ENCODE measurements at regions not wholly inside any gene's neighbourhood (a gene's known extent, or its start where the extent isn't known, plus 50 kb on each side); places are given as distances from the start of the nearest gene placed in this dataset.

DNA sequence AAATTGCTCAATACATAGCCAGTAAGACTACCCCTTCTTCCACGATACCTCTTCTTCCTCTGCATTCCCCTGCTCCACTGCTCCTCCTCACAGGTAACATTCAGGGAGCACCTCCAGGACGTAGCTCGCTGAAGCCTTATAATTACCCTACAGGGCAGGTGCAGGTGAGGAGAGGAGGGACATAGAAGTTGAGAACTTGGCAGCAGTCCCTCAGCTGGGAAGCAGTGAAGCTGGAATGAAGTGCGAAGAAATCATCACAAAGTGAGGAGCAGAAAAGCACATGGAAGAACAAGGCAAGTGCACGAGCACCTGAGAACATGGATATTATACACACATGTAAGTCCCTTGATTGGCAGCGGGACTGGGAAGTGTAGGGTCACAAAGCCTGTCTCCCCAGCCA lies 118.2 kb downstream of the HSD17B3 start:
- Mint-ChIP-seq H3K4me3 (no peak overlapping the region), H3K9me3 (ENCODE audit: low read depth) (peaks cover 7% of the 10 kb centered on the region), H3K4me1 (no peaks in the 10 kb centered on the region), H3K36me3 (ENCODE audit: low read depth) (no peaks in the 10 kb centered on the region), H3K27me3 (peaks cover 29% of the 10 kb centered on the region), H3K27ac (no peak overlapping the region)
- no peak for ATAC-seq
- POLR2A ChIA-PET, result no interaction called here
- DNase-seq, result no peak
- CTCF ChIA-PET, result no interaction called here
- intact Hi-C loops (cut with DNase I, micrococcal nuclease), result no loop called here

- no peaks in the 10 kb centered on the region for H3K4me1 Mint-ChIP-seq
- no peak overlapping the region for H3K4me3 Mint-ChIP-seq
- no peaks in the 10 kb centered on the region for H3K36me3 Mint-ChIP-seq (ENCODE audit: low read depth)
- intact Hi-C loops (cut with DNase I, micrococcal nuclease), result no loop called here
- H3K27me3 Mint-ChIP-seq, result peaks cover 21% of the 10 kb centered on the region
- ATAC-seq, result no peak
- POLR2A ChIA-PET, result no interaction called here
- DNase-seq, result no peak
- no peak overlapping the region for H3K27ac Mint-ChIP-seq
- CTCF ChIA-PET, result no interaction called here
- no peaks in the 10 kb centered on the region for H3K9me3 Mint-ChIP-seq (ENCODE audit: low read depth)
Measured at GRCh38 chr9:96178153-96178552, 123.8 kb downstream of the HSD17B3 start.

DNA sequence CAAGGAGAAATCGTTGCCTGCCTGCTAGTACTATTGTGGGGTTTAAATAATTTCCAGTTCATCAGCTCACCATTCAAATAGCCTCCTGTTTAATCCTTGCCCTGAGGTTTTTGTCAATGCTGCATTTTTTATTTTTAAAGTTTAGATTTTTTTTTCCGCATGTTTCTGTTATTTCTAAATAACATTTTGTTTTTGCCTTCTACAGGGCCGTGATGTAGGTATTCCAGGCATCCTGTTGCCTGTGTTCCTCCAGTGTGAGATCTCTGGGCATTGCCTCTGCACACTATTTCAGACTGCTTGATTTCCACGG lies 124.3 kb downstream of the HSD17B3 start:
- H3K27me3 Mint-ChIP-seq, result peaks cover 23% of the 10 kb centered on the region
- intact Hi-C loops (cut with DNase I, micrococcal nuclease), result no loop called here
- ChIA-PET CTCF (interaction anchor here (0.7 kb wide), 1 partner anchor 666 kb away, joined by 5 read pairs; no protein-coding TSS in a partner anchor), POLR2A (no interaction called here)
- no peak overlapping the region for H3K27ac Mint-ChIP-seq
- H3K4me1 Mint-ChIP-seq, result no peaks in the 10 kb centered on the region
- no peak overlapping the region for H3K4me3 Mint-ChIP-seq
- no peak for ATAC-seq
- no peaks in the 10 kb centered on the region for H3K9me3 Mint-ChIP-seq (ENCODE audit: low read depth)
- DNase-seq, result no peak
- no peaks in the 10 kb centered on the region for H3K36me3 Mint-ChIP-seq (ENCODE audit: low read depth)

GRCh38 chr9:96177005-96177718 lies 124.8 kb downstream of the HSD17B3 start:
- no peak overlapping the region for H3K27ac Mint-ChIP-seq
- peaks cover 23% of the 10 kb centered on the region for H3K27me3 Mint-ChIP-seq
- CTCF ChIA-PET, result interaction anchor here (0.7 kb wide), 1 partner anchor 665 kb away, joined by 5 read pairs; no protein-coding TSS in a partner anchor
- no peaks in the 10 kb centered on the region for H3K36me3 Mint-ChIP-seq (ENCODE audit: low read depth)
- H3K4me1 Mint-ChIP-seq, result no peaks in the 10 kb centered on the region
- H3K4me3 Mint-ChIP-seq, result no peak overlapping the region
- DNase-seq (no peak), ATAC-seq (no peak)
- POLR2A ChIA-PET, result no interaction called here
- H3K9me3 Mint-ChIP-seq (ENCODE audit: low read depth), result no peaks in the 10 kb centered on the region
- intact Hi-C loops (cut with DNase I, micrococcal nuclease), result no loop called here

GRCh38 chr9:96175796-96176195 lies 126.2 kb downstream of the HSD17B3 start:
- no peak for ATAC-seq
- POLR2A ChIA-PET, result no interaction called here
- intact Hi-C loops (cut with DNase I, micrococcal nuclease), result no loop called here
- no peaks in the 10 kb centered on the region for H3K9me3 Mint-ChIP-seq (ENCODE audit: low read depth)
- CTCF ChIA-PET, result interaction anchor here (0.6 to 1.5 kb wide), 2 partner anchors 13 to 70 kb away, joined by 3 read pairs; no protein-coding TSS in a partner anchor
- H3K36me3 Mint-ChIP-seq (ENCODE audit: low read depth), result no peaks in the 10 kb centered on the region
- no peak overlapping the region for H3K27ac Mint-ChIP-seq
- no peak overlapping the region for H3K4me3 Mint-ChIP-seq
- peaks cover 23% of the 10 kb centered on the region for H3K27me3 Mint-ChIP-seq
- no peak for DNase-seq
- no peaks in the 10 kb centered on the region for H3K4me1 Mint-ChIP-seq

- Mint-ChIP-seq H3K9me3 (ENCODE audit: low read depth) (no peaks in the 10 kb centered on the region), H3K27me3 (peaks cover 20% of the 10 kb centered on the region), H3K27ac (no peak overlapping the region), H3K4me3 (no peak overlapping the region), H3K36me3 (ENCODE audit: low read depth) (no peaks in the 10 kb centered on the region), H3K4me1 (no peaks in the 10 kb centered on the region)
- CTCF ChIA-PET, result interaction anchor here (0.6 to 1.5 kb wide), 3 partner anchors 13 to 69 kb away, joined by 3 read pairs; no protein-coding TSS in a partner anchor
- POLR2A ChIA-PET, result no interaction called here
- ATAC-seq (no peak), DNase-seq (no peak)
- intact Hi-C loops (cut with DNase I, micrococcal nuclease), result no loop called here
Measured at GRCh38 chr9:96175001-96175400, 127.0 kb downstream of the HSD17B3 start.

GRCh38 chr9:96174371-96174770 lies 127.6 kb downstream of the HSD17B3 start:
- no peaks in the 10 kb centered on the region for H3K9me3 Mint-ChIP-seq (ENCODE audit: low read depth)
- no peak overlapping the region for H3K27ac Mint-ChIP-seq
- no peak for DNase-seq
- no peak overlapping the region for H3K4me3 Mint-ChIP-seq
- ChIA-PET POLR2A (no interaction called here), CTCF (interaction anchor here (1.0 kb wide), 1 partner anchor 43 kb away, joined by 3 read pairs; no protein-coding TSS in a partner anchor)
- ATAC-seq, result no peak
- peaks cover 20% of the 10 kb centered on the region for H3K27me3 Mint-ChIP-seq
- H3K36me3 Mint-ChIP-seq (ENCODE audit: low read depth), result no peaks in the 10 kb centered on the region
- H3K4me1 Mint-ChIP-seq, result no peaks in the 10 kb centered on the region
- intact Hi-C loops (cut with DNase I, micrococcal nuclease), result no loop called here

DNA sequence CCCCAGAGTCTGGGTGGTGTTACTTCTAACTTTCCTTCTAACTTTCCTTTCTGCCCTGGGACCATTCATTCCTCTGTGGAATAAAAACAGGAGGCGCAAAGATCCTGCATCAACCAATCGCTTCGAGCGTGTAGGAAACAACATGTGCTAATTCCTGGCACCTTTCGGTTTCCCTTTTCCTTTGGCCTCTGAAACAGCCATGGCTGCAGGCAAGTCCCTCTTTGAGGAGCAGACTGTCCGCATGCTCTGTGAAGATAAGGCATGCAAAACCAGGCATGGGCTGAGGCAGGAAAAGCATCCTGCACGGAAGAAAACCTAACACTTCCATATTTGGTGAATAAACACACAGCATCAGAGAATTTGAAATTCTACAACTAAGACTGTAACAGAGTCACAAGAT lies 128.3 kb downstream of the HSD17B3 start:
- Mint-ChIP-seq H3K4me3 (no peak overlapping the region), H3K9me3 (ENCODE audit: low read depth) (no peaks in the 10 kb centered on the region), H3K27me3 (peaks cover 18% of the 10 kb centered on the region), H3K27ac (no peak overlapping the region), H3K4me1 (no peaks in the 10 kb centered on the region), H3K36me3 (ENCODE audit: low read depth) (no peaks in the 10 kb centered on the region)
- DNase-seq (no peak), ATAC-seq (no peak)
- intact Hi-C loops (cut with DNase I, micrococcal nuclease), result no loop called here
- ChIA-PET POLR2A (no interaction called here), CTCF (no interaction called here)

GRCh38 chr9:96172797-96173196 lies 129.2 kb downstream of the HSD17B3 start:
- H3K27me3 Mint-ChIP-seq, result peaks cover 13% of the 10 kb centered on the region
- ATAC-seq (no peak), DNase-seq (no peak)
- H3K27ac Mint-ChIP-seq, result no peak overlapping the region
- no peak overlapping the region for H3K4me3 Mint-ChIP-seq
- H3K36me3 Mint-ChIP-seq (ENCODE audit: low read depth), result no peaks in the 10 kb centered on the region
- intact Hi-C loops (cut with DNase I, micrococcal nuclease), result no loop called here
- H3K4me1 Mint-ChIP-seq, result no peaks in the 10 kb centered on the region
- ChIA-PET POLR2A (no interaction called here), CTCF (no interaction called here)
- H3K9me3 Mint-ChIP-seq (ENCODE audit: low read depth), result no peaks in the 10 kb centered on the region

DNA sequence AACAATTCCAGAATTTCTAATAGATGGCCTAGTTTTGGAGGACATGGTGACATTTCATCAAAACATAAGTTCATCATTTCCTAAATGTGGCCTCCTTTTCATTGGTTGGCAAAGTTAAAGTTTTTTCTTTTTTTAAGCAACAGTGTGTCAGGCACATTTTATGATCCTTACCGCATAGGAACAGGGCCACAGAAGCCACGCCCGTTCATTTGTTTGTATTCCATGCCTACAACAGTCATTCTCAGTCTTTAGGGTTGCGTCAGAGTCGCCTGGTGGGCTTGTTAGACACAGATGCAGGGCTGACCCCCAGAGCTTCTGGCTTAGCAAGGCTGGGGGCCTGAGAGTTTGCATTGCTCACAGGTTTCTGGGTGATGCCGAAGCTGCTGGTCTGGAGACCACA lies 130.2 kb downstream of the HSD17B3 start:
- Mint-ChIP-seq H3K36me3 (ENCODE audit: low read depth) (no peaks in the 10 kb centered on the region), H3K4me1 (no peaks in the 10 kb centered on the region), H3K27me3 (peaks cover 12% of the 10 kb centered on the region), H3K9me3 (ENCODE audit: low read depth) (no peaks in the 10 kb centered on the region), H3K27ac (no peak overlapping the region), H3K4me3 (no peak overlapping the region)
- no peak for ATAC-seq
- ChIA-PET CTCF (interaction anchor here (0.6 to 0.7 kb wide), 2 partner anchors 27 to 445 kb away, joined by 3 read pairs; no protein-coding TSS in a partner anchor), POLR2A (no interaction called here)
- DNase-seq, result no peak
- intact Hi-C loops (cut with DNase I, micrococcal nuclease), result no loop called here

DNA sequence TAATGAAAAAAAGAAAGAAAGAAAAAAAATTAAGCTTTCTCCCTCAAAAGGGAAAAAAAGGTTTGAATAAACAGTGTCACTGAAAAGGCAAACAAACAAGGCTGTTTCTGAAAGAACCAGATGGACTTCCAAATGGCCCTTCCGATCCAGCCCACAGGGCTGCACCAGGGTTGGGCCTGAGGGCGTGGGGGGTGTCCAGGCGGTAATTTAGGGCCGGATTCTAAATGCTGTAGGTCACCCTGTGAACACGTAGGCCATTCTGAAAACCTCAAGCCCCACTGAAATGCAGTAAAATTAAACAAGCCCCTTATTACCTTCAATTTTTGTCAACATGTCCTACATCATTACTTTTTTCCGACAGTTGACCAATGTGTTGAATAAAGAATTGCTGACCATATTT lies 132.1 kb downstream of the HSD17B3 start:
- ATAC-seq, result no peak
- Mint-ChIP-seq H3K27me3 (peaks cover 8% of the 10 kb centered on the region), H3K27ac (no peak overlapping the region), H3K9me3 (ENCODE audit: low read depth) (no peaks in the 10 kb centered on the region), H3K4me3 (no peak overlapping the region), H3K36me3 (ENCODE audit: low read depth) (no peaks in the 10 kb centered on the region), H3K4me1 (no peaks in the 10 kb centered on the region)
- no peak for DNase-seq
- POLR2A ChIA-PET, result no interaction called here
- intact Hi-C loops (cut with DNase I, micrococcal nuclease), result no loop called here
- CTCF ChIA-PET, result interaction anchor here (1.1 kb wide), 1 partner anchor 94 kb away, joined by 3 read pairs; no protein-coding TSS in a partner anchor

GRCh38 chr9:96169484-96169883 lies 132.5 kb downstream of the HSD17B3 start:
- Mint-ChIP-seq H3K27me3 (peaks cover 8% of the 10 kb centered on the region), H3K9me3 (ENCODE audit: low read depth) (no peaks in the 10 kb centered on the region), H3K27ac (no peak overlapping the region), H3K36me3 (ENCODE audit: low read depth) (no peaks in the 10 kb centered on the region), H3K4me1 (no peaks in the 10 kb centered on the region), H3K4me3 (no peak overlapping the region)
- CTCF ChIA-PET, result interaction anchor here (1.1 kb wide), 1 partner anchor 94 kb away, joined by 3 read pairs; no protein-coding TSS in a partner anchor
- POLR2A ChIA-PET, result no interaction called here
- DNase-seq, result no peak
- ATAC-seq, result no peak
- intact Hi-C loops (cut with DNase I, micrococcal nuclease), result no loop called here
